ENCODE measurements at regions not wholly inside any gene's neighbourhood (a gene's known extent, or its start where the extent isn't known, plus 50 kb on each side); places are given as distances from the start of the nearest gene placed in this dataset.
"Not testable (repeated sequence)": the region's sequence is repeated elsewhere in the genome, so short reads cannot be mapped to it uniquely, and the experiment has no call there.

DNA sequence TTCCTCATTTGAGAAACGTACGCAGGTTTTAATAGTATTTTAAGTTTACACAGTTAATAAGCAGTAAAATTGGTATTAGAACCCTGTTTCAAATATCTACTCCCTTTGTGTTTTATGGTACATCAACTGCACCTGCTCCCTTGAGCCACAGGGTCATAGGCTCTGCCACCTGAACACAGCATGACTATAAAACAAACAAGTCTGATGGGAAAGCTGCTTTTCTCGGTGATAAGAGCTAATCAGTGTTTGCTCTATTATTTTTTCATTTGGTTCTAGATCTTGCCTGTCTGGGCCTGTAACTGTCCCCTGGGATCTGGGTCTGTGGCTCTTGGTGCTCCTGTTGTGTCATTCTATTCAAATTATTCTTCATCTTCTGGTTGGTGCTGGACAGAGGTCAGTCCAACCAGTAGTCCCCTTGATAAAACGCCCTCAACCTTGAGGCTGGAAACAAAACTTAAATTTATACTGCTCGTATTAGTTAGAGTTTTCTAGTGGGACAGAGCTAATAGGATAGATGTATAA is 314.8 kb upstream of the LRP1B start:
- no peak for FAIRE-seq

DNA sequence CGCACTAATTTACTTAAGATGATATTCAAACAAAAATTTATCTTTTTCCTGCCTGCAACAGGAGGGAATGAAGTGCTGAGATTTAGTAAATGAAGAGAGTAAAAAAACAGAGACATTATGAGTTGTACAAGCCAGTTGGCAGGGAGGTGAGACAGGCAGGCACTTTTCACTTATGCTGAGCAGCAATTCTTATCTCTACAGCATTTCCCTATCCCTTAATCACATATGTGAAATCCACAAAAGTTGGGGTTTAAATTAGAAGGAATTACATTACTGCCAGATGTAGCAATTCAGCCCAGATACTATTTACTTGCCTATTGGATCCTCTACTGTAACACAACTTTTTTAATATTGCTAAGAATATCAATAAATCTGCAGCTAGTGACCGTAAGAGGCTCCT is 314.2 kb upstream of the LRP1B start:
- no peak for FAIRE-seq

- FAIRE-seq = no peak
Measured at GRCh38 chr2:142435847-142436246, 305.0 kb upstream of the LRP1B start.

GRCh38 chr2:142426064-142426463 is 295.2 kb upstream of the LRP1B start:
- FAIRE-seq = no peak

- no peak for FAIRE-seq
Measured at GRCh38 chr2:142425551-142425950, 294.7 kb upstream of the LRP1B start.

DNA sequence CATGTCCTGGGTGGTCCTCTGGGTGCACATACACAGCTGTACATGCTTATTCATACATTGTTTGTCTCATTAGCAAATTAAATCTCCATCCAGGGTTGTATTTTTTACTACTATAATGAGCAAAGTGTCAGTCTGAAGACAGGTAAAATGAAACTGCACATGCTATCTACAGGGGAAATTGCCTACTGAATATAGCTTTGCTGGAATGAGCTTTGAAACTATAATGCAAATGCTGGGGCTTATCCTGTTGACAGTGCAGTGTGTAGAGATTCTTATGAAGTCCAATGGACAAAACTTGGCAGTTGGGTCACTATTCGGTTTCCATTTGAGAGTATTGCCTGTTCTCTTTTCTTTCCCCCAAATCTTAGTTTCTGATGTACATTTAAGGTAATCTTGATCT is 292.8 kb upstream of the LRP1B start:
- no peak for FAIRE-seq

DNA sequence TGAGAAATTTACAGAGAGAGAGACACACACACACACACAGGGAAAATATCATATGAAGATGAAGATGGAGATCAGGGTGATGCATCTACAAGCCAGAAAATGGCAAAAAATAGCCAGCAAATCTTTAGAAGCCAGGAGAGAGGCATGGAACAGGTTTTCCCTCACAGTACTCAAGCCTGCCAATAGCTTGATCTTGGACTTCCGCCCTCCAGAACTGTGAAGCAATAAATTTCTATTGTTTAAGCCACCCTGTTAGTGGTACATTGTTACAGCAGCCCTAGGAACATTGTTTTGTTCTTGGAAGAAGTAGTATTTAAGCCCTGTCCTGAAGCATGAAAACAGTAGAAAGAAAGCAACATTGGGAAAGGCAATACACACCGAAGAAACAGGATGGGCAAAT is 292.0 kb upstream of the LRP1B start:
- FAIRE-seq = no peak

DNA sequence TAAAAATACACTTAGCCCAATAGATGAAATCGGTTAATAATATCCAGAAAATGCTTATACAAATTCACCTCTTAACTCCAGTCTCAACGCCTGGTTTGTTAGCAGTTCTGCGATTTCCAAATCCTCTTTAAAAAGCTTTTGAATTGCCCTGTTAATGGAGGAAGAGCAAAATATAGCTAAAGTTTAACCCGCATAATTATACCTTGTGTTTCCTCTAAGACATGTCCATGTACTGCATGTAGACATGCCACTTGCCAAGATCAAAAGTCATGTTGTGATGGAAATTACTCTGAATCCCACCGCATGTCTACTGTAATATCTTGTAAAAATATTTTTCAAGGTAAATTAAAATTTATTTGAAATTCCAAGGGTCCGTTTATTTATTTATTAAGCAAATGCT is 291.2 kb upstream of the LRP1B start:
- FAIRE-seq = no peak

DNA sequence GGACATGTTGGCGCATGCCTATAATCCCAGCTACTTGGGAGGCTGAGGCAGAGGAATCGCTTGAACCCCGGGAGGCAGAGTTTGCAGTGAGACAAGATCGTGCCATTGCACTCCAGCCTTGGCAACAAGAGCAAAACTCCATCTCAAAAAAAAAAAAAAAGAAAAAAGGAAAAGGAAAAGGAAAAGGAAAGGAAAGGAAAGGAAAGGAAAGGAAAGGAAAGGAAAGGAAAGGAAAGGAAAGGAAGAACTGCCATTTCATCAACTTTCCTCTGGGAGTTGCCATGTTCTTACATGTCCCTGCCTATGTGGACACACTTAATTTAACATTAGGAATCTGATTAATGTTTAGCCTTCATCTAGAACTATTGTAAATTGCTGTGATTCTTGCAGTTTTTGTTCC is 287.9 kb upstream of the LRP1B start:
- FAIRE-seq = not testable (repeated sequence)

DNA sequence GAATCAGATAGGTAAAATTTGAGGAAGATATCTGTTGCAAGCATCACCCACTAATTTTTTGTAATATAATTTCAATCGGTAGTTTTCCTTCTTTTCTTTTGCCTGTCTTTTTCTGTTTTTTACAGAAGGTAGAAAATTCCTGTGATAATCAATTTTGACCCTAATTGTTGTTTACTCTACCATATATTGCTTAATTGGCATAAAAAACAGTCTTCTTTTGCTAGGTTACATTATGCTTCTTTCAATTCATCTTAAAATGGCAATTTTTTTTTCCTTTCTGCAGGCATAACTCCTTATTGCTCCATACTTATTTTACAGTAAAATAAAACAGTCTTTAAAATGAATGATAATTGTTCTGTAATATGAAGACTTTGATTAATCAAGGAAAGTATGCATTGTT is 286.2 kb upstream of the LRP1B start:
- no peak for FAIRE-seq

- no peak for FAIRE-seq
Measured at GRCh38 chr2:142415461-142415860, 284.6 kb upstream of the LRP1B start.

- no peak for FAIRE-seq
Measured at GRCh38 chr2:142398212-142398611, 267.4 kb upstream of the LRP1B start.

GRCh38 chr2:142395291-142395690 is 264.5 kb upstream of the LRP1B start:
- no peak for FAIRE-seq

DNA sequence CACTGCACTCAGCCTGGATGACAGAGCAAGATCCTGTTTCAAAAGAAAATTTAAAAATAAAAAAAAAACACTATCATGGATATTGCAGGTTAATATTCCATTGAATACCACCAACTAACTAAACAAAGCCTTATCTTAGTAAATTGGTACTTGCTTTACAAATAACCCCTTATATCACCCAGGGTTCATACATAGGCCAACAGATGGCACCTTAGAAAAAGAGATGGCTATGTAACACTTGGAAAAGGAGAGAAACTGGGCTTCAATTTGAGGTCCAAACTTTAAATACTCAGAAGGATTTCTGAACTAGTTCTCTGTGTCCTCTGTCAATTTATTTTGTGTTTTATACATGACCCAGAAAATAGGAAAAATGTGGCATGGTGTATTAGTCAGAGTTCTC is 249.6 kb upstream of the LRP1B start:
- no peak for FAIRE-seq

- FAIRE-seq = not testable (repeated sequence)
Measured at GRCh38 chr2:142362069-142362468, 231.3 kb upstream of the LRP1B start.

GRCh38 chr2:142347751-142348150 is 216.9 kb upstream of the LRP1B start:
- FAIRE-seq = no peak

- FAIRE-seq = no peak
Measured at GRCh38 chr2:142339261-142339660, 208.4 kb upstream of the LRP1B start.

GRCh38 chr2:142332196-142332595 is 201.4 kb upstream of the LRP1B start:
- no peak for FAIRE-seq

DNA sequence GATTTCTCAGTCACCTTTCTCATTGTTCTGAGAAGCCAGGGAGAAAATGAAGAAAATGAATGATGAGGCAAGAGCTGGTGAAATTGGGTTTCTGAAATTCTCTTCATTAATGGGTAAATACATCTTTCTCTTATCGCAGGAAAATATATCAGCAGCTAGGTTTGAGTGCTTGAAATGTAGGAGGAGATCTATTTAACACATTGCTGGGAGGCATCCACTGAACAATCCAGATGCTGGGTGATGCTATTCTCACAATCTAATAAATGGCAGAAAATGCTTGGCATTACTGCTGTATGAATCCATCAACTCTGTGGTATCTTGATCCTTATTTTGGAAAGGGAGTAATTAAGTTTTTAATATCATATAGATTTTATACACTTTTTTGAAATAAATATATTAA is 199.6 kb upstream of the LRP1B start:
- FAIRE-seq = no peak

DNA sequence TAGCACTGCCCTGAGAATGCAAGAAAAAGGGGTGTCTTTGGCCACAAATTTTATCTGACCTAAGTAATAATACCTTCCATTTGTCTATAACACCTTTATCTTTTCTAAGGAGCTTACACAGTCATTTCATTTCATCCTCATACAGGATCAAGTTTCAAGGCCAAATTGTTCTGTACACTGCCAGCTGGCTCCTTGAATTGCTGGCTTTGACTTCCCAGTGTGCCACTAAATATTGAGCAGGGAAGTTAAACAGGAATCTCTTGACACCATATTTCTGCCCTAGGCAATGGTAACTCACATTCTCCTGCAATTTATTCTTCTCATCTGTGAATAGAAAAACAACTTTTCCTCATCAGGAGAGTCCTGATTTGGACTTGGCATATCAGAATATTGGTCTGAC is 195.1 kb upstream of the LRP1B start:
- FAIRE-seq = no peak

- FAIRE-seq = no peak
Measured at GRCh38 chr2:142323206-142323605, 192.4 kb upstream of the LRP1B start.

- no peak for FAIRE-seq
Measured at GRCh38 chr2:142321706-142322280, 191.0 kb upstream of the LRP1B start.

DNA sequence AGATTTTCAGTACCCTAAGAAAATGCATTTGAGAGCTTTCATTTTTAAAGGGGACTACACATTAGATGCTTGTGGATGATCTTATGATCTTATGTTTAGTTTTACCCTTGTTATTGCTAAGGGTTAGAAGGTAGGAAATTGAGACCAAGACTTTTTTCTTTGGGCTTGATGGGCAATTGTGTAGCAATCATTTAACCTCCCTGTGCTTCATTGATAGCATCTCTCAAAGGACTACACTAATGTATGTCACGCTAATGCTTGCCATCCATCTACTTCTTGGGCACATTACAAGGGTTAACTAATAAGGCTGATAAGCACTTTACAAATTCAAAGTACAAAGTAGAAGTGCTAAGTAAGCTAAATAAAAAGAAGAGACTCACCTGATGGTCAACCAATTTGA is 189.3 kb upstream of the LRP1B start:
- no peak for FAIRE-seq

DNA sequence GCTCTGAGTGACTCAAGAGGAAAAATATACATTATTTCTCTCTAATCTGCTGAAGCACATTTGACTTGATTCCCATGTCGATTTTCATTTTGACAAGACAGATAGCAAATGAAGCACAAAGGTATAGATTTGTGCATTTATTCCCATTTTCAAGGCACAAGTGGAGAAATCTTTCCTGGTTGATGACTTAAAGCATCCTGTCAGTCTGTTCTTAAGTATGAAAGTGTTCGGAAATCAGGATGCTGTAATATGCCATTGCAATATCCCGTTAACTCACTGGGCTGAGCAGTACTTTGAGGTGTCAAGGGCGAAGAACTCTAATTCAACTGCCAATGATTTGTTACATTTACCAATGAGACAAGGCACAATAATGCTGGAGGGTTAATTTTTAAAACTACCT is 185.2 kb upstream of the LRP1B start:
- no peak for FAIRE-seq

GRCh38 chr2:142315346-142315745 is 184.5 kb upstream of the LRP1B start:
- no peak for FAIRE-seq

DNA sequence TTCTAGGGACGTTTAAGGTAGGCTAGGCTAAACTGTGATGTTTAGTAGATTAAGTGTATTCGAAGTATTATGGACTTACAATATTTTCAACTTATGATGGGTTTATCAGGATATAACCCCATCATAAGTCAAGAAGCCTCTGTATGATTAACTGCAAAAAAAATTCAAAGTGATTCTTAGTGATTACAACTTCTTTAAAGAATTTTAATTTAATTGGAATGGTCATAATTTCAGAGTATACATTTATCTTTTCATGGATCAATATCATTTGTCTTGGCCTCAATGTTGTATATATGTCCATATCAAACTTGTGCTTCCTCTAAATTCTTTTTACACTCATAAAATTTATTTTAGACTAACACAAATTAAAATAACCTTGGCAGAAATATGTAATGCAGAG is 183.3 kb upstream of the LRP1B start:
- no peak for FAIRE-seq

All from TTC549 (cell line).